ENCODE measurements at regions not wholly inside any gene's neighbourhood (a gene's known extent, or its start where the extent isn't known, plus 50 kb on each side); places are given as distances from the start of the nearest gene placed in this dataset.

GRCh38 chr12:98360401-98360800 is 155.0 kb upstream of the TMPO start:
- H3K9me3 ChIP-seq: no peaks in the 10 kb centered on the region
- intact Hi-C loops (cut with DNase I; ENCODE audit: low total_unique reads): no loop called here
- no peak overlapping the region for H3K27ac ChIP-seq
- WGBS, 5 donors: 66 to 73% (median 73%) methylated on average over 3 of the region's 3 CpGs
- H3K4me1 ChIP-seq: no peaks in the 10 kb centered on the region
- TF ChIP-seq, protein P1, sequence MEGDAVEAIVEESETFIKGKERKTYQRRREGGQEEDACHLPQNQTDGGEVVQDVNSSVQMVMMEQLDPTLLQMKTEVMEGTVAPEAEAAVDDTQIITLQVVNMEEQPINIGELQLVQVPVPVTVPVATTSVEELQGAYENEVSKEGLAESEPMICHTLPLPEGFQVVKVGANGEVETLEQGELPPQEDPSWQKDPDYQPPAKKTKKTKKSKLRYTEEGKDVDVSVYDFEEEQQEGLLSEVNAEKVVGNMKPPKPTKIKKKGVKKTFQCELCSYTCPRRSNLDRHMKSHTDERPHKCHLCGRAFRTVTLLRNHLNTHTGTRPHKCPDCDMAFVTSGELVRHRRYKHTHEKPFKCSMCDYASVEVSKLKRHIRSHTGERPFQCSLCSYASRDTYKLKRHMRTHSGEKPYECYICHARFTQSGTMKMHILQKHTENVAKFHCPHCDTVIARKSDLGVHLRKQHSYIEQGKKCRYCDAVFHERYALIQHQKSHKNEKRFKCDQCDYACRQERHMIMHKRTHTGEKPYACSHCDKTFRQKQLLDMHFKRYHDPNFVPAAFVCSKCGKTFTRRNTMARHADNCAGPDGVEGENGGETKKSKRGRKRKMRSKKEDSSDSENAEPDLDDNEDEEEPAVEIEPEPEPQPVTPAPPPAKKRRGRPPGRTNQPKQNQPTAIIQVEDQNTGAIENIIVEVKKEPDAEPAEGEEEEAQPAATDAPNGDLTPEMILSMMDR (IDR thresholded peaks at IDR 0.05 in 8 of 11, conservative IDR thresholded peaks at IDR 0.05 in 3 of 11): no peak
- TF ChIP-seq POLR2A (IDR thresholded peaks at IDR 0.05): no peak
- TF ChIP-seq POLR2AphosphoS5 (IDR thresholded peaks at IDR 0.05): no peak
- no peak for DNase-seq
- H3K4me3 ChIP-seq: no peak overlapping the region
- no peaks in the 10 kb centered on the region for H3K36me3 ChIP-seq
- H3K27me3 ChIP-seq (replicated peaks in 1 of 7): peaks cover 0 to 19% (median 0%) of the 10 kb centered on the region in 7 donors

DNA sequence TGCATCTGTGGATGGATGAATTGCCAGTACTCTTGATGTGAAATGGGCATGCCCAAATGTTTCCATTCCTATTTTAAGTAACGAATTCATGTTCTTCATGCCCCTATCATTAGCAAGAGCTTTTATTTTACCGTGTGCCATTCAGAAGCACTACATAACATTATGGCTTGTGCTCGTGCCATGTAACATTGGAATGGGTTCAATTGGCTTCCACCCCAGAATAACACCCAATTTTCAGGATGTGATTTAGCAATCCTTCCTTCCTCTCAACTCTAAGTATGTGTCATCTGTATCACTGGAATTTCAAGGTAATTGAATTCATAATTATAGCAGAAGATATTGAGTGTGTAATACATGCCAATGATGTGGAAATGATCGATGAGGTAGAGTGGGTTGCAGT is 145.8 kb upstream of the TMPO start:
- DNase-seq: no peak
- TF ChIP-seq, protein P1 (IDR thresholded peaks at IDR 0.05 in 8 of 11, conservative IDR thresholded peaks at IDR 0.05 in 3 of 11): no peak
- no peak for TF ChIP-seq POLR2AphosphoS5 (IDR thresholded peaks at IDR 0.05)
- no peak for TF ChIP-seq POLR2A (IDR thresholded peaks at IDR 0.05)
- H3K27me3 ChIP-seq (replicated peaks in 1 of 7): peaks cover 0 to 3% (median 0%) of the 10 kb centered on the region in 7 donors
- 53 to 76% (median 68%) methylated on average over 4 of the region's 4 CpGs for WGBS, 5 donors
- H3K4me1 ChIP-seq: no peaks in the 10 kb centered on the region
- no peak overlapping the region for H3K4me3 ChIP-seq
- no peaks in the 10 kb centered on the region for H3K36me3 ChIP-seq
- intact Hi-C loops (cut with DNase I; ENCODE audit: low total_unique reads): no loop called here
- no peaks in the 10 kb centered on the region for H3K9me3 ChIP-seq
- H3K27ac ChIP-seq: no peak overlapping the region

DNA sequence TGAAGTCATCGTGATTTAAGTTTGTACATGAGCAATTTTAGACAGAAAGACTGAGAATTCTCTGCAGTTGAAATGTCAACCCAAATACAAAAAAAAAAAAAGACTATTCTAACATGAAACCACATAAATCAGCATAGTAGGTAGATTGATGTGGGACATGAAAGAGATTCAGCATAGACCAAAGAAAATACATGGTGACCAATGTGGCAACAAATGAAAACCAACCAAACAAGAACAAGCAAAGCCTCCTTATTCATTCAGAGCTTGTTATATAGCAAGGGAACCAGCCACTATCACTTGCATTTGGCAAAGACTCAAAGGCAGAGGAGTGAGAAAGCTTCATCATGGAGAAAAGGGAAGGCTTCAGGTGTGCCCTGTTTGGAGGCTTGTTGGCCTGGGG is 144.4 kb upstream of the TMPO start:
- Histone ChIP-seq H3K4me3 (no peak overlapping the region), H3K4me1 (no peaks in the 10 kb centered on the region), H3K9me3 (no peaks in the 10 kb centered on the region), H3K27me3 (replicated peaks in 1 of 7) (peaks cover 0 to 12% (median 0%) of the 10 kb centered on the region in 7 donors), H3K27ac (no peak overlapping the region), H3K36me3 (no peaks in the 10 kb centered on the region)
- 72 to 88% (median 83%) methylated on average over 1 of the region's 1 CpG for WGBS, 5 donors
- intact Hi-C loops (cut with DNase I; ENCODE audit: low total_unique reads): no loop called here
- DNase-seq: no peak
- TF ChIP-seq, protein P1 (IDR thresholded peaks at IDR 0.05 in 8 of 11, conservative IDR thresholded peaks at IDR 0.05 in 3 of 11): no peak
- TF ChIP-seq POLR2A (IDR thresholded peaks at IDR 0.05) (no peak), POLR2AphosphoS5 (IDR thresholded peaks at IDR 0.05) (no peak)

DNA sequence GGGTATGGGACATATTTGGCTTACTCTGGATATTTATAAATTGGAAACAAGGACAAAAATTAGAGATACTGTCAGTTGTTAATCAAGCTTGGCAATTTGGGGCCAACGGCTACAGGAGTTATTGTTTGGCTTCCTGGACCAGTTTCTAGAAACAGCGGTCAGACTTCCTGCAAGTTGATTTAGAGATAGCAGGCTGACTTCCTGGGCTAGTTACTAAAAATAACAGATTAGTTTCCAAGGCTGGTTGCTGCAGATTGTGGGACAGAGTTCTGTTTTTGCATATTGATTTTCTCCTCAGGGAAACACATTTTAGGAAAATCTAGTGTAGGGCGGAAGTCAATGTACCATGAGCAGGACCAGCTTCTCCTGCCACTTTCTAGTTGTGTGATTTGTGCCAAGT is 144.0 kb upstream of the TMPO start:
- no peak overlapping the region for H3K27ac ChIP-seq
- no peaks in the 10 kb centered on the region for H3K36me3 ChIP-seq
- WGBS, 5 donors: 36 to 51% (median 40%) methylated on average over 3 of the region's 3 CpGs
- H3K9me3 ChIP-seq: no peaks in the 10 kb centered on the region
- no peak for TF ChIP-seq POLR2AphosphoS5 (IDR thresholded peaks at IDR 0.05)
- TF ChIP-seq POLR2A (IDR thresholded peaks at IDR 0.05): no peak
- TF ChIP-seq, protein P1 (IDR thresholded peaks at IDR 0.05 in 8 of 11, conservative IDR thresholded peaks at IDR 0.05 in 3 of 11): no peak
- intact Hi-C loops (cut with DNase I; ENCODE audit: low total_unique reads): no loop called here
- peaks cover 0 to 12% (median 0%) of the 10 kb centered on the region in 7 donors for H3K27me3 ChIP-seq (replicated peaks in 1 of 7)
- no peaks in the 10 kb centered on the region for H3K4me1 ChIP-seq
- no peak overlapping the region for H3K4me3 ChIP-seq
- no peak for DNase-seq

All from spleen (tissue), 11 donors.